SK-N-SH treated with all-trans-retinoic acid at 6 μM for 48 hours (cell line): ENCODE measurements at regions not wholly inside any gene's neighbourhood (a gene's known extent, or its start where the extent isn't known, plus 50 kb on each side); places are given as distances from the start of the nearest gene placed in this dataset.

ENCODE experiments used
- ARNTL ChIP-seq: fragments of 450-650 bp; formaldehyde crosslinking; IDR thresholded peaks from 2 replicates; pipeline ENCODE4 v1.5.0; 2020; ENCODE audit warnings: low read depth, mild to moderate bottlenecking, moderate library complexity, borderline replicate concordance
- BACH2 ChIP-seq: fragments of 250-450 bp; sonication (Bioruptor Pico); IDR thresholded peaks from 2 replicates; pipeline ENCODE4 v1.9.0; 2021; ENCODE audit warnings: mild to moderate bottlenecking, borderline replicate concordance
- ISL1 ChIP-seq: fragments of 250-450 bp; sonication (Bioruptor Pico); IDR thresholded peaks from 2 replicates; pipeline ENCODE4 v2.1.2; 2022; ENCODE audit warnings: mild to moderate bottlenecking, moderate library complexity
- RARB ChIP-seq: fragments of 250-450 bp; sonication (Bioruptor Pico); IDR thresholded peaks from 2 replicates; pipeline ENCODE4 v1.8.0; 2021; ENCODE audit warnings: mild to moderate bottlenecking, moderate library complexity
- SNAI2 ChIP-seq: fragments of 250-450 bp; sonication (Bioruptor Pico); IDR thresholded peaks from 2 replicates; pipeline ENCODE4 v1.5.0; 2020; ENCODE audit warnings: mild to moderate bottlenecking, moderate library complexity
- TCF4 ChIP-seq: fragments of 250-450 bp; sonication (Bioruptor Pico); IDR thresholded peaks from 2 replicates; pipeline ENCODE4 v1.8.0; 2021; ENCODE audit warnings: mild to moderate bottlenecking, moderate library complexity, borderline replicate concordance
- TF ChIP-seq, protein P1 (sequence below): fragments of 250-450 bp; sonication (Bioruptor Pico); IDR thresholded peaks from 2 replicates; pipeline ENCODE4 v1.8.0; 2020; ENCODE audit warnings: mild to moderate bottlenecking, moderate library complexity, borderline replicate concordance

DNA sequence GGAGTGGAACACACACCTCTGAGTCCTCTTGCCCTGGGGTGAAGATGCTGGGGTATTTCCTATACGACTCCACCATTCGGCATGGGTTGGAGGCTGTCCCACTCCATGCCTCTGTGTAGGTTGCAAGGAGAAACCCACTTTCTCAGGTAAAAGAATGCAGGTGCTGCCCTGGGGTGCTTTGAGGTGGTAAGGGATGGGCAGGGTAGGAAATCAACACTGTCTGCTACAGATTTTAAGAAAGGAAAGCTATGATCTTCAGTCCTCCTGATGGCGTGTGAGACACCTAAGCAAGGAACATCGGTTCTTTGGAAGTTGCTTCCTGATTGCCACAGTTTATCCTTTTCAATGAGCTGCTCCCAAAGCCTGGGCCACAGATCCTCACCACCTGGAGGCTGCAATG, 209.2 kb downstream of the NCK2 start:
- no peak for TF ChIP-seq TCF4 (CRISPR knock-in tag)
- TF ChIP-seq, protein P1, sequence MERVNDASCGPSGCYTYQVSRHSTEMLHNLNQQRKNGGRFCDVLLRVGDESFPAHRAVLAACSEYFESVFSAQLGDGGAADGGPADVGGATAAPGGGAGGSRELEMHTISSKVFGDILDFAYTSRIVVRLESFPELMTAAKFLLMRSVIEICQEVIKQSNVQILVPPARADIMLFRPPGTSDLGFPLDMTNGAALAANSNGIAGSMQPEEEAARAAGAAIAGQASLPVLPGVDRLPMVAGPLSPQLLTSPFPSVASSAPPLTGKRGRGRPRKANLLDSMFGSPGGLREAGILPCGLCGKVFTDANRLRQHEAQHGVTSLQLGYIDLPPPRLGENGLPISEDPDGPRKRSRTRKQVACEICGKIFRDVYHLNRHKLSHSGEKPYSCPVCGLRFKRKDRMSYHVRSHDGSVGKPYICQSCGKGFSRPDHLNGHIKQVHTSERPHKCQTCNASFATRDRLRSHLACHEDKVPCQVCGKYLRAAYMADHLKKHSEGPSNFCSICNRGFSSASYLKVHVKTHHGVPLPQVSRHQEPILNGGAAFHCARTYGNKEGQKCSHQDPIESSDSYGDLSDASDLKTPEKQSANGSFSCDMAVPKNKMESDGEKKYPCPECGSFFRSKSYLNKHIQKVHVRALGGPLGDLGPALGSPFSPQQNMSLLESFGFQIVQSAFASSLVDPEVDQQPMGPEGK: no peak
- TF ChIP-seq BACH2 (CRISPR knock-in tag): no peak
- no peak for TF ChIP-seq ISL1 (CRISPR knock-in tag)
- TF ChIP-seq RARB (CRISPR knock-in tag): no peak
- TF ChIP-seq SNAI2: no peak
- no peak for TF ChIP-seq ARNTL
